GM18508 (cell line): ENCODE measurements at regions not wholly inside any gene's neighbourhood (a gene's known extent, or its start where the extent isn't known, plus 50 kb on each side); places are given as distances from the start of the nearest gene placed in this dataset.

Source experiments
- ATAC-seq: cut with Tn5 transposase; IDR thresholded peaks from one replicate; pipeline ENCODE4 v1.9.1; 2021; ENCODE audit warnings: moderate number of reproducible peaks; ENCODE audit not compliant: insufficient read depth, unreplicated experiment

GRCh38 chr13:110773480-110773879, 60.0 kb downstream of the ING1 start:
- no peak for ATAC-seq

- ATAC-seq: no peak
Observed at GRCh38 chr13:110774051-110774450, 60.6 kb downstream of the ING1 start.

- no peak for ATAC-seq
Observed at GRCh38 chr13:110774490-110774889, 61.0 kb downstream of the ING1 start.

- ATAC-seq: no peak
Observed at GRCh38 chr13:110775576-110775975, 62.1 kb downstream of the ING1 start.

GRCh38 chr13:110777251-110777820, 63.8 kb downstream of the ING1 start:
- no peak for ATAC-seq

- ATAC-seq: no peak
Observed at GRCh38 chr13:110779022-110779421, 65.5 kb downstream of the ING1 start.

GRCh38 chr13:110780422-110780821, 66.9 kb downstream of the ING1 start:
- no peak for ATAC-seq

GRCh38 chr13:110782185-110782584, 68.7 kb downstream of the ING1 start:
- ATAC-seq: no peak

- no peak for ATAC-seq
Observed at GRCh38 chr13:110784704-110785103, 71.2 kb downstream of the ING1 start.

GRCh38 chr13:110788778-110789177, 75.3 kb downstream of the ING1 start:
- no peak for ATAC-seq

GRCh38 chr13:110789871-110790270, 76.4 kb downstream of the ING1 start:
- ATAC-seq: no peak

GRCh38 chr13:110790371-110790770, 76.9 kb downstream of the ING1 start:
- no peak for ATAC-seq

- no peak for ATAC-seq
Observed at GRCh38 chr13:110794209-110794608, 80.7 kb downstream of the ING1 start.

- no peak for ATAC-seq
Observed at GRCh38 chr13:110797230-110797877, 83.9 kb downstream of the ING1 start.

- no peak for ATAC-seq
Observed at GRCh38 chr13:110798081-110798994, 84.8 kb downstream of the ING1 start.

- ATAC-seq: no peak
Observed at GRCh38 chr13:110799246-110800236, 86.0 kb downstream of the ING1 start.

GRCh38 chr13:110801044-110801443, 87.5 kb downstream of the ING1 start:
- ATAC-seq: no peak

GRCh38 chr13:110802260-110802659, 88.8 kb downstream of the ING1 start:
- ATAC-seq: no peak

GRCh38 chr13:110806636-110807035, 93.1 kb downstream of the ING1 start:
- ATAC-seq: no peak

- no peak for ATAC-seq
Observed at GRCh38 chr13:110807546-110807945, 94.0 kb downstream of the ING1 start.
